HepG2 (cell line): ENCODE measurements at regions not wholly inside any gene's neighbourhood (a gene's known extent, or its start where the extent isn't known, plus 50 kb on each side); places are given as distances from the start of the nearest gene placed in this dataset.

Experiments used
- ATAC-seq: fragments of 200-7000 bp; cut with Tn5 transposase; 3 replicates; pipeline ENCODE4 v1.9.1; 2020; ENCODE audit warnings: mild to moderate bottlenecking, moderate library complexity
- BruUV-seq: library from RNA; stranded (reverse); fragments of 400-500 nt; replicated peaks from 2 replicates; lab custom pipeline; 2021; lab: Mats Ljungman, UMichigan
- CTCF ChIA-PET: fragments of 300-600 bp; formaldehyde crosslinking; extraction: SDS; loops from one replicate; lab custom pipeline; 2021; ENCODE audit warnings: low total read pairs, inconsistent platforms, low intra/inter-chr PET ratio; lab: Yijun Ruan, JAX
- POLR2A ChIA-PET: fragments of 350-600 bp; sonication (Branson Sonifier 250); formaldehyde crosslinking; loops from one replicate; lab custom pipeline; 2020; ENCODE audit warnings: antibody characterized with exemption, inconsistent platforms; lab: Yijun Ruan, JAX
- DNase-seq: peaks from one replicate; pipeline ENCODE4 v3.0.0-alpha.2; 2015; ENCODE audit warnings: low spot score
- FAIRE-seq: peaks from 3 replicates; lab custom pipeline; 2011; peaks lifted over from hg19 to GRCh38; lab: Jason Lieb, UNC
- H2AFZ ChIP-seq: one replicate; pipeline ENCODE4 v1.6.1; 2011; ENCODE audit warnings: low read length, inconsistent platforms
- H3K27ac ChIP-seq: fragments of 300-600 bp; 3 replicates; pipeline ENCODE4 v1.8.0; 2011; ENCODE audit warnings: mixed run types, mild to moderate bottlenecking, mixed read lengths, low read length, inconsistent platforms; ENCODE audit not compliant: insufficient read depth; ENCODE audit errors: extremely low read length
- H3K27me3 ChIP-seq, 2 experiments: fragments of 200-600 bp in 1 of 2; 2 replicates in 1 of 2; 3 replicates in 1 of 2; pipeline versions ENCODE4 v1.6.0 to v1.8.0; 2011; ENCODE audit warnings: low read length in 2 of 2, mild to moderate bottlenecking in 2 of 2, moderate library complexity in 2 of 2, inconsistent platforms in 1 of 2; ENCODE audit not compliant: insufficient read depth in 2 of 2, control insufficient read depth in 1 of 2
- H3K36me3 ChIP-seq, 2 experiments: fragments of 200-600 bp in 1 of 2; replicated peaks in 1 of 2; 2 replicates in 1 of 2; 3 replicates in 1 of 2; pipeline versions ENCODE4 v1.5.1 to v1.8.0; 2011; ENCODE audit warnings: low read length in 2 of 2, inconsistent platforms in 1 of 2; ENCODE audit not compliant: insufficient read depth in 2 of 2, control insufficient read depth in 1 of 2
- H3K4me1 ChIP-seq: 2 replicates; pipeline ENCODE4 v1.5.1; 2012; ENCODE audit warnings: low read length, inconsistent platforms; ENCODE audit not compliant: insufficient read depth
- H3K4me2 ChIP-seq: 2 replicates; pipeline ENCODE4 v1.6.0; 2011; ENCODE audit warnings: low read depth, low read length, inconsistent platforms
- H3K4me3 ChIP-seq, 3 experiments: fragments of 200-600 bp in 1 of 3; sonication (generic), shearing (Covaris generic) in 1 of 3; replicated peaks in 1 of 3; 2 replicates each; pipeline ENCODE4 v1.5.1; 2011 to 2016; ENCODE audit warnings: low read length in 3 of 3, inconsistent platforms in 2 of 3, low read depth in 2 of 3, mild to moderate bottlenecking in 2 of 3, control low read depth in 1 of 3, mixed read lengths in 1 of 3; ENCODE audit not compliant: insufficient read depth in 1 of 3
- H3K79me2 ChIP-seq: one replicate; pipeline ENCODE4 v1.6.1; 2011; ENCODE audit warnings: low read length, inconsistent platforms; ENCODE audit not compliant: insufficient read depth
- H3K9ac ChIP-seq: 2 replicates; pipeline ENCODE4 v1.6.0; 2011; ENCODE audit warnings: mild to moderate bottlenecking, low read depth, low read length, inconsistent platforms; ENCODE audit not compliant: insufficient read depth
- H3K9me3 ChIP-seq: 2 replicates; pipeline ENCODE4 v1.5.1; 2012; ENCODE audit warnings: mild to moderate bottlenecking, low read length
- H4K20me1 ChIP-seq: 2 replicates; pipeline ENCODE4 v1.6.0; 2011; ENCODE audit warnings: inconsistent platforms, mild to moderate bottlenecking, low read length, moderate library complexity; ENCODE audit not compliant: insufficient read depth
- CBX1 ChIP-seq: IDR thresholded peaks from one replicate; pipeline ENCODE4 v1.6.1; 2016; ENCODE audit warnings: antibody characterized with exemption, low read depth
- CENPBD1 ChIP-seq: sonication (generic); formaldehyde crosslinking; IDR thresholded peaks from 2 replicates; pipeline ENCODE4 v1.8.0; 2022; ENCODE audit warnings: missing genetic modification reagents, low read depth, mild to moderate bottlenecking, borderline replicate concordance
- EZH2 ChIP-seq: conservative IDR thresholded peaks from 2 replicates; pipeline ENCODE4 v1.6.1; 2012; ENCODE audit warnings: mild to moderate bottlenecking, low read depth, low read length, moderate library complexity
- FOXK1 ChIP-seq: sonication (generic); formaldehyde crosslinking; IDR thresholded peaks from 2 replicates; pipeline ENCODE4 v1.4.0; 2020; ENCODE audit warnings: low read depth, missing genetic modification reagents, borderline replicate concordance
- HOXA9 ChIP-seq: sonication (generic); formaldehyde crosslinking; IDR thresholded peaks from 2 replicates; pipeline ENCODE4 v1.8.1; 2022; ENCODE audit warnings: missing genetic modification reagents, mild to moderate bottlenecking, moderate library complexity, borderline replicate concordance
- KDM3A ChIP-seq: IDR thresholded peaks from 2 replicates; pipeline ENCODE4 v1.6.1; 2018; ENCODE audit warnings: low read depth, missing compliant biosample characterization
- POGZ ChIP-seq: sonication (generic); formaldehyde crosslinking; IDR thresholded peaks from 2 replicates; pipeline ENCODE4 v1.4.0; 2020; ENCODE audit warnings: mild to moderate bottlenecking, missing genetic modification reagents
- RNF2 ChIP-seq: fragments of 450-650 bp; conservative IDR thresholded peaks from 2 replicates; pipeline ENCODE4 v1.6.1; 2016; ENCODE audit warnings: low read depth
- ZBTB40 ChIP-seq, 2 experiments: fragments of 450-650 bp in 1 of 2; sonication (generic) in 1 of 2; formaldehyde crosslinking in 1 of 2; IDR thresholded peaks; 2 replicates each; pipeline versions ENCODE4 v1.6.1 to v1.8.0; 2016 to 2022; ENCODE audit warnings: antibody characterized with exemption in 1 of 2, mild to moderate bottlenecking in 1 of 2, missing genetic modification reagents in 1 of 2
- ZFP36L1 ChIP-seq: sonication (generic); formaldehyde crosslinking; IDR thresholded peaks from 2 replicates; pipeline ENCODE4 v1.8.0; 2022; ENCODE audit warnings: mild to moderate bottlenecking, missing genetic modification reagents, moderate library complexity
- ZFP41 ChIP-seq: sonication (generic); formaldehyde crosslinking; IDR thresholded peaks from 2 replicates; pipeline ENCODE4 v1.4.0; 2020; ENCODE audit warnings: mild to moderate bottlenecking, missing genetic modification reagents, borderline replicate concordance
- ZNF225 ChIP-seq: sonication (generic); formaldehyde crosslinking; IDR thresholded peaks from 2 replicates; pipeline ENCODE4 v1.4.0; 2020; ENCODE audit warnings: mild to moderate bottlenecking, missing genetic modification reagents
- ZNF276 ChIP-seq: sonication (generic); formaldehyde crosslinking; IDR thresholded peaks from 2 replicates; pipeline ENCODE4 v1.4.0; 2020; ENCODE audit warnings: mild to moderate bottlenecking, low read depth, missing genetic modification reagents
- ZNF558 ChIP-seq: sonication (generic); formaldehyde crosslinking; IDR thresholded peaks from 2 replicates; pipeline ENCODE4 v1.9.0; 2022; ENCODE audit warnings: mild to moderate bottlenecking, missing genetic modification reagents, borderline replicate concordance
- ZNF605 ChIP-seq: sonication (generic); formaldehyde crosslinking; IDR thresholded peaks from 2 replicates; pipeline ENCODE4 v1.8.0; 2022; ENCODE audit warnings: mild to moderate bottlenecking, missing genetic modification reagents
- WGBS: methylation state at CpG from one replicate; pipeline ENCODE4 v1.1.6; 2017; ENCODE audit warnings: low lambda C conversion rate; 5-methylcytosine and 5-hydroxymethylcytosine counted together
- in situ Hi-C: cut with HindIII; loops from 2 replicates; pipeline ENCODE4 v1.10.0; 2017; ENCODE audit warnings: low pct_unique_long_range_greater_than_20kb; ENCODE audit not compliant: extremely low pct_ligation_motif_present
- intact Hi-C: fragments of 100-400 bp; cut with micrococcal nuclease; formaldehyde crosslinking; loops from one replicate; pipeline ENCODE4 v1.10.0; 2022; ENCODE audit not compliant: unreplicated experiment

GRCh38 chr3:41101231-41101630, 98.1 kb upstream of the CTNNB1 start:
- CTCF ChIA-PET = no interaction called here
- POLR2A ChIA-PET = no interaction called here
- no TSS peak for BruUV-seq
- H3K4me2 ChIP-seq = no peak overlapping the region; the same call in 1 of the 2 replicates
- no peaks in the 10 kb centered on the region for H3K36me3 ChIP-seq
- FAIRE-seq = no peak
- H3K9ac ChIP-seq = no peak overlapping the region
- no peak overlapping the region for H2AFZ ChIP-seq
- no peaks in the 10 kb centered on the region for H3K9me3 ChIP-seq
- H3K27me3 ChIP-seq = peaks cover 0 to 4% of the 10 kb centered on the region in 2 experiments; a peak in 1 of 5 replicates
- no peak for DNase-seq
- peaks cover 38% of the 10 kb centered on the region for H3K4me1 ChIP-seq
- ATAC-seq = no peak; the same call in 2 of the 3 replicates
- no peak overlapping the region for H3K4me3 ChIP-seq
- H3K27ac ChIP-seq = no peak overlapping the region
- no peaks in the 10 kb centered on the region for H4K20me1 ChIP-seq
- WGBS = 7% methylated on average over 1 of the region's 1 CpG
- in situ Hi-C loops = no loop called here
- no peaks in the 10 kb centered on the region for H3K79me2 ChIP-seq
- intact Hi-C loops = loop anchor here (10.0 kb wide), 1 partner anchor 646 kb away; the partner anchor contains the start of gene RPL14
- TF ChIP-seq ZNF276 (CRISPR knock-in tag) (no peak), ZNF605 (CRISPR knock-in tag) (no peak), FOXK1 (CRISPR knock-in tag) (no peak), HOXA9 (CRISPR knock-in tag) (no peak), CBX1 (no peak), KDM3A (CRISPR knock-in tag) (no peak), RNF2 (no peak), CENPBD1 (CRISPR knock-in tag) (no peak), ZFP36L1 (CRISPR knock-in tag) (no peak), ZNF225 (CRISPR knock-in tag) (no peak), EZH2 (no peak), ZBTB40 (IDR thresholded peaks at IDR 0.05) (no peak), ZBTB40 (CRISPR knock-in tag; IDR thresholded peaks at IDR 0.05) (no peak), POGZ (CRISPR knock-in tag) (no peak), ZFP41 (no peak), ZNF558 (no peak)
